T-helper 22 cell (primary cell): ENCODE measurements at regions not wholly inside any gene's neighbourhood (a gene's known extent, or its start where the extent isn't known, plus 50 kb on each side); places are given as distances from the start of the nearest gene placed in this dataset.
"Not testable (repeated sequence)": the region's sequence is repeated elsewhere in the genome, so short reads cannot be mapped to it uniquely, and the experiment has no call there.

Source experiments
- DNase-seq: peaks from one replicate; pipeline ENCODE4 v3.0.0-alpha.2; 2020; ENCODE audit warnings: low read depth

DNA sequence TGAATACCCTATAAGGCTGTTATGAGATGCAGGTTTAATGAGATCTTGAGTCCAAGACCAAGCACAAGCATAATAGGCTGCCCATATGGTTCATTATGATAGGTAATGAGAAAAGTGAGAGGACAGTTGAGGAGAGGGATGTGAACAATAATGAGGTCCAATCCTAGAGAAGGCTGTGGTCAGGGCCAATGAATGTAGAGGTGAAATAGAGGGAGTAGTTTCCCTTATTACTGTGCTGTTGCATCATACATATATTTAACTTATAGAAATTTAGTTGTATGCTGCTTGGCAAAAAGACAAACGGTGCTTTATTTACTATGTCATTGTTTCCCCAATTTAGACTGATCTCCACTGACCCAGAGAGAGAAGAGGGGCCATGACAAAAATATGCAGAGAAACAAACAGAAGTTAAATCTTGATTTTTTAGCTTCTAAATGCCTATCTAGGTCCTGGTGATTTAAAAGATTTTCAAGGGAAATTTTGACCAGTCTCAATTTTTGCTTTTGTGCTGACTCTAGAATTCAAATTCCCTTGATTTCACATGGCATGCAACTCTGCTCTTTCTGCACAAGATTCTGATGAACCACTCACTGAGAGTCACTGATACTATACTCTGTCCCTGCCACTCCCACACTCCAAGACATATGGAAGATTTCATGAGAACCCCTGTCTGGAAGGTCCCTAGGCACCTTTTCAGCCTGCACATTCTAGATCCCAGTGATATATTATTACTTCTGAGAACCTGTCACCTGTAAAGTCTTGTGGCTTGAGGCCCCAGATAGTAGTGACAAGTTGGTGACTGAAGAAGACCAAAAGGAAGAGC, 159.7 kb downstream of the VSIG4 start:
- no peak for DNase-seq

GRCh38 chrX:65878456-65878855, 161.4 kb downstream of the VSIG4 start:
- DNase-seq = no peak

DNA sequence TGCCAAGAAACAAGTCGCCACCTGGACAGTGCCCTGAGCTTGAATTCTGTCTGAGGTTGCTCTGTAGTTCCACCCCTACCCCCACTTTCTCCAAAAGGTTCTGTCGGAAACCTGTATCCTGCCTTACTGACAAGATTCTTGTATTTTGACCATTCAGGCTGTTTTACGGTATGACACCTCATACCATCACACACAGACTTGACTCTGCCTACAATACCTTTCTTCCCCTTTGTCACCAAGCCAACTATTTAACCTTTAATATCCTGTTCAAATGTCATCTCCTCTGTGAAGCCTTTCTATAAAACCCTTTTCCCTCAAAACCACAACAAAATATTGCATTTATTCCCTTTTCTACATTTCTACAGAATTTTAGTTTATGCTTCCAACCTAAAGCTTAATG, 161.9 kb downstream of the VSIG4 start:
- no peak for DNase-seq

DNA sequence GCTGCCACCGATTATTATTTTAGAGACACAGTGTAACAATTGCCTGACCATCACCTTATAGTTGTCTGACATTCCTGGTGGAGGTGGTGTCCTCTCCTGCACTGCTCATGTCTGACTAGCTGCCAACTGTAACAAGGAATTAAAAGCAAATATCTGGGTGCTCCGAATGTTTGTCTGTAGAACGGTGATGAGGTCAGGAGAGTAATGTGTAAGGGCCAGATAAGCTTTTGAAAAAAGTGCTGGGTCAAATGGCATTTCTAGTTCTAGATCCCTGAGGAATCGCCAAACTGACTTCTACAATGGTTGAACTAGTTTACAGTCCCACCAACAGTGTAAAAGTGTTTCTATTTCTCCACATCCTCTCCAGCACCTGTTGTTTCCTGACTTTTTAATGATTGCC, 164.3 kb downstream of the VSIG4 start:
- DNase-seq = not testable (repeated sequence)

- DNase-seq = no peak
Observed at GRCh38 chrX:65874765-65875164, 165.1 kb downstream of the VSIG4 start.

GRCh38 chrX:65874110-65874509, 165.8 kb downstream of the VSIG4 start:
- DNase-seq = no peak

DNA sequence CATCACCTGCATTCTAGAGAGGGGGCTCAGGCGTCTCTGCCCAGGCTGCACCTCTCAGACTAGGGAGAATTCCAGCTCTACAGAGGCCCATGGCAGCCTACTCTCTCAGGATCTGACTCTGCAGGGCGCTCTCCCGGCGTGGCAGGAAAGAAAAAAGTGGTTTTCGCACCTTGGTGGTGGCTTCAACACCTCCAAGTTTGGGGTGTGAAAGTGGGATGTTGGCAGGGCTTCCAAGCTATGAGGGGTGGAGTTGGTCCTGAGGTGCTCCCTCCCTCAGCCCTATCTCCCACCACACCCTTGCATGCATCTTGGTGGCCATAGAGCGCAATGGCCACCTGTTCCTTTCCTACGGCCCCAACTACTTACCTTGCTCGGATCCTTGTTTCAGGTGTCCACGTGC, 166.5 kb downstream of the VSIG4 start:
- DNase-seq = no peak

DNA sequence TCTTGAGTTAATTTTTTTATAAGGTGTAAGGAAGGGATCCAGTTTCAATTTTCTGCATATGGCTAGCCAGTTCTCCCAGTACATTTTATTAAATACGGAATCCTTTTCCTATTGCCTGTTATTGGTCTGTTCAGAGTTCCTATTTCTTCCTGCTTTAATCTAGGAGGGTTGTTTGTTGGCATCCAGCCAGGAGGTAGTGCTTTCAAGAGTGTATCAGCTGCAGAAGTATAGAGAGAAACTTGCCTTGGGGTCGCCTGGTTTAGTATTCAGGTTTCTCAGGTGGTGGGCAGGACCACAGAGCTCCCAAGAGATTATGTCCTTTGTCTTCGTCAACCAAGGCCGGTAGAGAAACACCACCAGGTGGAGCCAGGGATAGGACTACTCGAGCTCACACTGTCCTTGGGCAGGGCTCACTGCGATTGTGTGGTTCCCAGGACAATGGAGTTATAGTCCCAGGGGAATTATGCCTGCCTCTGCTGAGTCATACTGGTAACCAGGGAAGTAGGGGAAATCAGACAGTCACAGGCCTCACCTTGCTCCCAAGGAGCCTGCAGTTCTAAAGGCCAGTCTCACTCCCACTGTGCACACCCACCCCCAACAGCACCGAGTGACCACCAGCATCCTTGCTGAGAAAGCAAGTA, 168.1 kb downstream of the VSIG4 start:
- no peak for DNase-seq

- DNase-seq = not testable (repeated sequence)
Observed at GRCh38 chrX:65870544-65870943, 169.3 kb downstream of the VSIG4 start.

DNA sequence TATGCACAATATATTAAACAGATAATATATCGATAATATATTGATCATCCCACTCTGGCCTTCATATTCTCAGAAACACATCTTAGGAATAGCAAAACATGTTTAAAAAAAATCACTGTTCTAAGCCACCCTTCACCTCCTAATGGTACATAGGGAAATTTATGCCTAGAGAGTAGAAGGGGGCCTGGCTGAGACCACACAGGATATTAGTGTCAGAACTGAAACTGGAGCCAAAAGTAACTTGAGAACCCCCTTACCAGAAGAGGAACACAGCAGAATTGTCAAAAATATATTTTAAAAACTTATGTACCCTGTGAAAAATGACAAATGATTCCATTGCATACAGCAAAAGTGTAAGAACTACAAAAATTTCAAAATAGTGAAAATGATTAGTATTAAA, 173.1 kb downstream of the VSIG4 start:
- no peak for DNase-seq

DNA sequence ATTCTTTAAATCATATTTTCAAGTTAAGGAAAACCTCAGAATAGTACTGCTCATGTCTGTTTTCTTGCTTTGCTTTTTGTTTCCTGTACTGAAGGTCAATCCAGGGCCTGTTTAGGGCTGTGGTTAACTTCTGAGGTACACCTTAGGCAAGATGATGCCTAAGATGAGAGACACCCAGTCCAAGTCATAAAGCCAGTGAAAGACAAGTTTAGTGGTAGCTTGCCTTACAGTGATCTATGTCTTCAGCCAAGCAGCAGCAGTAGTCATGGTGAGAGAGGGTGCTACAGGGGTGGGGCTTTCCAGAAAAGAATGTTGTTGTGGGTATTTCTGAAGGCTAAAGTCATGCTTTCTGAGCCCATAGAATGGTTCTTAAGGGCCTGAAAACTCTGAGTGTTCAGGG, 173.7 kb downstream of the VSIG4 start:
- DNase-seq = peak; percentile 9

DNA sequence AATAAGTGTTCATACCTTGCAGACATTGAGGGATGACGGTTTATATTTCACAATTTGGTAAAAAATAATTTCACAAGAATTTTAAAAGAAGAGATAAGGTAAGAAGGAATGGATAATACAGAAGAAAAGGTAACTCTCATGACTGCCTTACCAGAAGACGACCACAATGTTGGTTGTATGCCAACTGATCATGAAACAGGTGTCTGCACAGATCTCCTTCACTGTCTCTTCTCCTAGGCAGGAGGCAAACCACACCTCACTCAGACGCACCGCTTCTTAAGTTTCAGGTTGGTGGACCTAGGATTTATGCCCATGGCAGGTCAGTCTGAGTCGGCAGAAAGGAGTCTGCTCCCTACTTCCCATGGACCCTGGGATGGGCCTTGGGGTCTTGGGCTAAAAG, 177.2 kb downstream of the VSIG4 start:
- no peak for DNase-seq

- no peak for DNase-seq
Observed at GRCh38 chrX:65859299-65859698, 180.6 kb downstream of the VSIG4 start.

- DNase-seq = not testable (repeated sequence)
Observed at GRCh38 chrX:65854437-65854836, 185.4 kb downstream of the VSIG4 start.

DNA sequence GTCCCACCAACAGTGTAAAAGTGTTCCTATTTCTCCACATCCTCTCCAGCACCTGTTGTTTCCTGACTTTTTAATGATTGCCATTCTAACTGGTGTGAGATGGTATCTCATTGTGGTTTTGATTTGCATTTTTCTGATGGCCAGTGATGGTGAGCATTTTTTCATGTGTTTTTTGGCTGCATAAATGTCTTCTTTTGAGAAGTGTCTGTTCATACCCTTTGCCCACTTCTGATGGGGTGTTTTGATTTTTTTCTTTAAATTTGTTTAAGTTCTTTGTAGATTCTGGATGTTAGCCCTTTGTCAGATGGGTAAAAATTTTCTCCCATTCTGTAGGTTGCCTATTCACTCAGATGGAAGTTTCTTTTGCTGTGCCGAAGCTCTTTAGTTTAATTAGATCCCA, 183.9 kb downstream of the MSN start:
- DNase-seq = not testable (repeated sequence)

DNA sequence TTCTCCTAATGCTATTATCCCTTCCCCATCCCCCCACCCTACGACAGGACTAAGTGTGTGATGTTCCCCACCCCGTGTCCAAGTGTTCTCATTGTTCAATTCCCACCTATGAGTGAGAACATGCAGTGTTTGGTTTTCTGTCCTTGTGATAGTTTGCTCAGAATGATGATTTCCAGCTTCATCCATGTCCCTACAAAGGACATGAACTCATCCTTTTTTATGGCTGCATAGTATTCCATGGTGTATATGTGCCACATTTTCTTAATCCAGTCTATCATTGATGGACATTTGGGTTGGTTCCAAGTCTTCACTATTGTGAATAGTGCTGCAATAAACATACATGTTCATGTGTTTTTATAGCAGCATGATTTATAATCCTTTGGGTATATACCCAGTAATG, 183.4 kb downstream of the MSN start:
- DNase-seq = not testable (repeated sequence)

GRCh38 chrX:65846974-65847373, 179.5 kb downstream of the MSN start:
- DNase-seq = no peak

- DNase-seq = no peak
Observed at GRCh38 chrX:65841263-65841662, 173.8 kb downstream of the MSN start.

GRCh38 chrX:65838674-65839073, 171.2 kb downstream of the MSN start:
- no peak for DNase-seq

- no peak for DNase-seq
Observed at GRCh38 chrX:65837875-65838549, 170.6 kb downstream of the MSN start.

- no peak for DNase-seq
Observed at GRCh38 chrX:65831268-65831667, 163.8 kb downstream of the MSN start.

GRCh38 chrX:65828599-65828998, 161.1 kb downstream of the MSN start:
- no peak for DNase-seq

DNA sequence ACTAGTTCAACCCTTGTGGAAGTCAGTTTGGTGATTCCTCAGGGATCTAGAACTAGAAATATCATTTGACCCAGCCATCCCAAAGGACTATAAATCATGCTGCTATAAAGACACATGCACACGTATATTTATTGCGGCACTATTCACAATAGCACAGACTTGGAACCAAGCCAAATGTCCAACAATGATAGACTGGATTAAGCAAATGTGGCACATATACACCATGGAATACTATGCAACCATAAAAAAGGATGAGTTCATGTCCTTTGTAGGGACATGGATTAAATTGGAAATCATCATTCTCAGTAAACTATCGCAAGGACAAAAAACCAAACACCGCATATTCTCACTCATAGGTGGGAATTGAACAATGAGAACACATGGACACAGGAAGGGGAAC, 157.8 kb downstream of the MSN start:
- not testable (repeated sequence) for DNase-seq
